ENCODE measurements at regions not wholly inside any gene's neighbourhood (a gene's known extent, or its start where the extent isn't known, plus 50 kb on each side); places are given as distances from the start of the nearest gene placed in this dataset.

DNA sequence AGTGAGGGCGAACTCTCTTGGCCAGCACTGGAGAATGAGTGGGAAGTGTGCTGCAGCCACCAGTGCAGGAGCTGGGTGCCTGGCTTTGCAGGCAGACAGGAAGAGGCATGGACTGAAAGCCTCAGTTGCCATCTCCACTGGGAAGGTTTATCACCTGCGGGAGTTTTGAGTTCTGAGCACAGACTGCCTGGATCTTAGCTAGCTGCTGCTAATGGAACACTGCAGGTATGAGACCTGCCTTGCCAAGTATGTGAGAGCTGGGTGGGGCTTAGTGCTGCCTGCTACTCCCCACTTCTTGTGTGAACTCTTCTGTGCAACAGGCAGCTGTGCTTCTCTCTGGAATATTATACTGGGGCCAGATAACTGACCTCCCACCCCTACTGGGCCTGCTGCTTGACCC lies 424.1 kb downstream of the TLR4 start:
- 0% methylated on average over 1 of the region's 2 CpGs for WGBS (ENCODE audit: missing lambda C conversion rate)
- Histone ChIP-seq H3K4me2 (no peak overlapping the region), H3K9me3 (no peaks in the 10 kb centered on the region), H3K27ac (no peak overlapping the region), H3K4me1 (no peaks in the 10 kb centered on the region), H3K4me3 (no peak overlapping the region)
- DNase-seq (ENCODE audit: low read depth in 1 of 2, low spot score in 1 of 2) (no peak), ATAC-seq (no peak), FAIRE-seq (no peak)
- ChIA-PET CTCF (no interaction called here), POLR2A (no interaction called here)
- TF ChIP-seq NPAS2 (CRISPR knock-in tag; IDR thresholded peaks at IDR 0.05; ENCODE audit: borderline replicate concordance) (no peak), CHD2 (IDR thresholded peaks at IDR 0.05; ENCODE audit: low read length, partially characterized antibody) (no peak), BHLHE40 (IDR thresholded peaks at IDR 0.05; ENCODE audit: low read depth, low read length) (no peak), CBX8 (IDR thresholded peaks at IDR 0.05) (no peak), HEYL (CRISPR knock-in tag; IDR thresholded peaks at IDR 0.05) (no peak), EHF (CRISPR knock-in tag; IDR thresholded peaks at IDR 0.05) (no peak), PHF8 (IDR thresholded peaks at IDR 0.05; ENCODE audit: borderline replicate concordance, low read depth) (no peak), RAD21 (conservative IDR thresholded peaks at IDR 0.05 in 1 of 2, IDR thresholded peaks at IDR 0.05 in 1 of 2) (no peak)
- TF ChIP-seq, protein P1, sequence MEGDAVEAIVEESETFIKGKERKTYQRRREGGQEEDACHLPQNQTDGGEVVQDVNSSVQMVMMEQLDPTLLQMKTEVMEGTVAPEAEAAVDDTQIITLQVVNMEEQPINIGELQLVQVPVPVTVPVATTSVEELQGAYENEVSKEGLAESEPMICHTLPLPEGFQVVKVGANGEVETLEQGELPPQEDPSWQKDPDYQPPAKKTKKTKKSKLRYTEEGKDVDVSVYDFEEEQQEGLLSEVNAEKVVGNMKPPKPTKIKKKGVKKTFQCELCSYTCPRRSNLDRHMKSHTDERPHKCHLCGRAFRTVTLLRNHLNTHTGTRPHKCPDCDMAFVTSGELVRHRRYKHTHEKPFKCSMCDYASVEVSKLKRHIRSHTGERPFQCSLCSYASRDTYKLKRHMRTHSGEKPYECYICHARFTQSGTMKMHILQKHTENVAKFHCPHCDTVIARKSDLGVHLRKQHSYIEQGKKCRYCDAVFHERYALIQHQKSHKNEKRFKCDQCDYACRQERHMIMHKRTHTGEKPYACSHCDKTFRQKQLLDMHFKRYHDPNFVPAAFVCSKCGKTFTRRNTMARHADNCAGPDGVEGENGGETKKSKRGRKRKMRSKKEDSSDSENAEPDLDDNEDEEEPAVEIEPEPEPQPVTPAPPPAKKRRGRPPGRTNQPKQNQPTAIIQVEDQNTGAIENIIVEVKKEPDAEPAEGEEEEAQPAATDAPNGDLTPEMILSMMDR (IDR thresholded peaks at IDR 0.05): no peak
- TF ChIP-seq, protein P2, sequence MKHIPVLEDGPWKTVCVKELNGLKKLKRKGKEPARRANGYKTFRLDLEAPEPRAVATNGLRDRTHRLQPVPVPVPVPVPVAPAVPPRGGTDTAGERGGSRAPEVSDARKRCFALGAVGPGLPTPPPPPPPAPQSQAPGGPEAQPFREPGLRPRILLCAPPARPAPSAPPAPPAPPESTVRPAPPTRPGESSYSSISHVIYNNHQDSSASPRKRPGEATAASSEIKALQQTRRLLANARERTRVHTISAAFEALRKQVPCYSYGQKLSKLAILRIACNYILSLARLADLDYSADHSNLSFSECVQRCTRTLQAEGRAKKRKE (CRISPR knock-in tag; IDR thresholded peaks at IDR 0.05; ENCODE audit: low read depth): no peak
- TF ChIP-seq, protein P3, sequence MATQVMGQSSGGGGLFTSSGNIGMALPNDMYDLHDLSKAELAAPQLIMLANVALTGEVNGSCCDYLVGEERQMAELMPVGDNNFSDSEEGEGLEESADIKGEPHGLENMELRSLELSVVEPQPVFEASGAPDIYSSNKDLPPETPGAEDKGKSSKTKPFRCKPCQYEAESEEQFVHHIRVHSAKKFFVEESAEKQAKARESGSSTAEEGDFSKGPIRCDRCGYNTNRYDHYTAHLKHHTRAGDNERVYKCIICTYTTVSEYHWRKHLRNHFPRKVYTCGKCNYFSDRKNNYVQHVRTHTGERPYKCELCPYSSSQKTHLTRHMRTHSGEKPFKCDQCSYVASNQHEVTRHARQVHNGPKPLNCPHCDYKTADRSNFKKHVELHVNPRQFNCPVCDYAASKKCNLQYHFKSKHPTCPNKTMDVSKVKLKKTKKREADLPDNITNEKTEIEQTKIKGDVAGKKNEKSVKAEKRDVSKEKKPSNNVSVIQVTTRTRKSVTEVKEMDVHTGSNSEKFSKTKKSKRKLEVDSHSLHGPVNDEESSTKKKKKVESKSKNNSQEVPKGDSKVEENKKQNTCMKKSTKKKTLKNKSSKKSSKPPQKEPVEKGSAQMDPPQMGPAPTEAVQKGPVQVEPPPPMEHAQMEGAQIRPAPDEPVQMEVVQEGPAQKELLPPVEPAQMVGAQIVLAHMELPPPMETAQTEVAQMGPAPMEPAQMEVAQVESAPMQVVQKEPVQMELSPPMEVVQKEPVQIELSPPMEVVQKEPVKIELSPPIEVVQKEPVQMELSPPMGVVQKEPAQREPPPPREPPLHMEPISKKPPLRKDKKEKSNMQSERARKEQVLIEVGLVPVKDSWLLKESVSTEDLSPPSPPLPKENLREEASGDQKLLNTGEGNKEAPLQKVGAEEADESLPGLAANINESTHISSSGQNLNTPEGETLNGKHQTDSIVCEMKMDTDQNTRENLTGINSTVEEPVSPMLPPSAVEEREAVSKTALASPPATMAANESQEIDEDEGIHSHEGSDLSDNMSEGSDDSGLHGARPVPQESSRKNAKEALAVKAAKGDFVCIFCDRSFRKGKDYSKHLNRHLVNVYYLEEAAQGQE (IDR thresholded peaks at IDR 0.05): no peak
- TF ChIP-seq, protein P4, sequence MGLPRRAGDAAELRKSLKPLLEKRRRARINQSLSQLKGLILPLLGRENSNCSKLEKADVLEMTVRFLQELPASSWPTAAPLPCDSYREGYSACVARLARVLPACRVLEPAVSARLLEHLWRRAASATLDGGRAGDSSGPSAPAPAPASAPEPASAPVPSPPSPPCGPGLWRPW (IDR thresholded peaks at IDR 0.05): no peak

DNA sequence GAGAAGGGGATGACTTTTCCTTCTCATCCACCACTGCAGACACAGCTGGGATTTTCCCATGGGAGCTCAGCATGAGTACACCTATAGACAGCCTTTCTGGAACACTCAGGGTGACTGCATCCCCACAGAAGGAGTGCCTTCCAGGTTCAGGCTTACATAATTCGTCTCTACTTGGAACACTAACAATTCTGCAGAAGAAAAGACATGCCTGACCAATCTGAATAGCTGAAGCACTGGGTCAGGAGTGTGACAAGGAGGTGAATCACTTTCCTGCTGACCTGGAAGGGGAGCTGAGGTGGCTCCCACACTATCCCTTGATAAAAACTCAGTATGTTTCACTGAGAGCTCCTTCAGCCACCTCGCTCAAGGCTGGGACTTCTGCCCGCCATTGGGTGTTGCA lies 425.3 kb downstream of the TLR4 start:
- Histone ChIP-seq H3K4me3 (no peak overlapping the region), H3K4me1 (no peaks in the 10 kb centered on the region), H3K4me2 (no peak overlapping the region), H3K27ac (no peak overlapping the region), H3K9me3 (no peaks in the 10 kb centered on the region)
- ChIA-PET CTCF (interaction anchor here (0.7 kb wide), 1 partner anchor 1110 kb away, joined by 3 read pairs; no protein-coding TSS in a partner anchor), POLR2A (no interaction called here)
- DNase-seq (ENCODE audit: low read depth in 1 of 2, low spot score in 1 of 2): no peak
- 4% methylated on average over 3 of the region's 3 CpGs for WGBS (ENCODE audit: missing lambda C conversion rate)
- no peak for ATAC-seq
- FAIRE-seq: no peak
- TF ChIP-seq ESRRA (IDR thresholded peaks at IDR 0.05; ENCODE audit: borderline replicate concordance, low read length): no peak
- no peak for TF ChIP-seq EP300 (IDR thresholded peaks at IDR 0.05)
- TF ChIP-seq ZC3H11A (IDR thresholded peaks at IDR 0.05): no peak
- TF ChIP-seq MAFK (IDR thresholded peaks at IDR 0.05; ENCODE audit: partially characterized antibody): no peak
- no peak for TF ChIP-seq NFE2L2 (conservative IDR thresholded peaks at IDR 0.05; ENCODE audit: low read length)
- no peak for TF ChIP-seq JUNB (IDR thresholded peaks at IDR 0.05)
- TF ChIP-seq RFX5 (IDR thresholded peaks at IDR 0.05): no peak
- TF ChIP-seq, protein P1 (IDR thresholded peaks at IDR 0.05): no peak
- no peak for TF ChIP-seq KDM1A (IDR thresholded peaks at IDR 0.05; ENCODE audit: low read depth)
- TF ChIP-seq, protein P5, sequence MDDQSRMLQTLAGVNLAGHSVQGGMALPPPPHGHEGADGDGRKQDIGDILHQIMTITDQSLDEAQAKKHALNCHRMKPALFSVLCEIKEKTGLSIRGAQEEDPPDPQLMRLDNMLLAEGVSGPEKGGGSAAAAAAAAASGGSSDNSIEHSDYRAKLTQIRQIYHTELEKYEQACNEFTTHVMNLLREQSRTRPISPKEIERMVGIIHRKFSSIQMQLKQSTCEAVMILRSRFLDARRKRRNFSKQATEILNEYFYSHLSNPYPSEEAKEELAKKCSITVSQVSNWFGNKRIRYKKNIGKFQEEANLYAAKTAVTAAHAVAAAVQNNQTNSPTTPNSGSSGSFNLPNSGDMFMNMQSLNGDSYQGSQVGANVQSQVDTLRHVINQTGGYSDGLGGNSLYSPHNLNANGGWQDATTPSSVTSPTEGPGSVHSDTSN (IDR thresholded peaks at IDR 0.05): no peak
- TF ChIP-seq CHD4 (IDR thresholded peaks at IDR 0.05; ENCODE audit: borderline replicate concordance): no peak
- TF ChIP-seq TP53 (CRISPR knock-in tag; IDR thresholded peaks at IDR 0.05): no peak
- TF ChIP-seq, protein P6, sequence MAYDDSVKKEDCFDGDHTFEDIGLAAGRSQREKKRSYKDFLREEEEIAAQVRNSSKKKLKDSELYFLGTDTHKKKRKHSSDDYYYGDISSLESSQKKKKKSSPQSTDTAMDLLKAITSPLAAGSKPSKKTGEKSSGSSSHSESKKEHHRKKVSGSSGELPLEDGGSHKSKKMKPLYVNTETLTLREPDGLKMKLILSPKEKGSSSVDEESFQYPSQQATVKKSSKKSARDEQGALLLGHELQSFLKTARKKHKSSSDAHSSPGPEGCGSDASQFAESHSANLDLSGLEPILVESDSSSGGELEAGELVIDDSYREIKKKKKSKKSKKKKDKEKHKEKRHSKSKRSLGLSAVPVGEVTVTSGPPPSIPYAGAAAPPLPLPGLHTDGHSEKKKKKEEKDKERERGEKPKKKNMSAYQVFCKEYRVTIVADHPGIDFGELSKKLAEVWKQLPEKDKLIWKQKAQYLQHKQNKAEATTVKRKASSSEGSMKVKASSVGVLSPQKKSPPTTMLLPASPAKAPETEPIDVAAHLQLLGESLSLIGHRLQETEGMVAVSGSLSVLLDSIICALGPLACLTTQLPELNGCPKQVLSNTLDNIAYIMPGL (CRISPR knock-in tag; IDR thresholded peaks at IDR 0.05; ENCODE audit: borderline replicate concordance): no peak
- TF ChIP-seq HEYL (CRISPR knock-in tag; IDR thresholded peaks at IDR 0.05): no peak
- no peak for TF ChIP-seq HOXA7 (CRISPR knock-in tag; IDR thresholded peaks at IDR 0.05)
- no peak for TF ChIP-seq FOSB (CRISPR knock-in tag; IDR thresholded peaks at IDR 0.05)
- no peak for TF ChIP-seq SMC3 (IDR thresholded peaks at IDR 0.05)
- no peak for TF ChIP-seq NPAS2 (CRISPR knock-in tag; IDR thresholded peaks at IDR 0.05; ENCODE audit: borderline replicate concordance)

Data from A549 (cell line).